HepG2 (cell line): ENCODE measurements at regions not wholly inside any gene's neighbourhood (a gene's known extent, or its start where the extent isn't known, plus 50 kb on each side); places are given as distances from the start of the nearest gene placed in this dataset.

Experiments used
- ATAC-seq: fragments of 200-7000 bp; cut with Tn5 transposase; 3 replicates; pipeline ENCODE4 v1.9.1; 2020; ENCODE audit warnings: mild to moderate bottlenecking, moderate library complexity
- BruUV-seq: library from RNA; stranded (reverse); fragments of 400-500 nt; replicated peaks from 2 replicates; lab custom pipeline; 2021; lab: Mats Ljungman, UMichigan
- CTCF ChIA-PET: fragments of 300-600 bp; formaldehyde crosslinking; extraction: SDS; loops from one replicate; lab custom pipeline; 2021; ENCODE audit warnings: low total read pairs, inconsistent platforms, low intra/inter-chr PET ratio; lab: Yijun Ruan, JAX
- POLR2A ChIA-PET: fragments of 350-600 bp; sonication (Branson Sonifier 250); formaldehyde crosslinking; loops from one replicate; lab custom pipeline; 2020; ENCODE audit warnings: antibody characterized with exemption, inconsistent platforms; lab: Yijun Ruan, JAX
- DNase-seq: peaks from one replicate; pipeline ENCODE4 v3.0.0-alpha.2; 2015; ENCODE audit warnings: low spot score
- FAIRE-seq: peaks from 3 replicates; lab custom pipeline; 2011; peaks lifted over from hg19 to GRCh38; lab: Jason Lieb, UNC
- H2AFZ ChIP-seq: one replicate; pipeline ENCODE4 v1.6.1; 2011; ENCODE audit warnings: low read length, inconsistent platforms
- H3K27ac ChIP-seq: fragments of 300-600 bp; 3 replicates; pipeline ENCODE4 v1.8.0; 2011; ENCODE audit warnings: mixed run types, mild to moderate bottlenecking, mixed read lengths, low read length, inconsistent platforms; ENCODE audit not compliant: insufficient read depth; ENCODE audit errors: extremely low read length
- H3K27me3 ChIP-seq, 2 experiments: fragments of 200-600 bp in 1 of 2; 2 replicates in 1 of 2; 3 replicates in 1 of 2; pipeline versions ENCODE4 v1.6.0 to v1.8.0; 2011; ENCODE audit warnings: low read length in 2 of 2, mild to moderate bottlenecking in 2 of 2, moderate library complexity in 2 of 2, inconsistent platforms in 1 of 2; ENCODE audit not compliant: insufficient read depth in 2 of 2, control insufficient read depth in 1 of 2
- H3K36me3 ChIP-seq, 2 experiments: fragments of 200-600 bp in 1 of 2; replicated peaks in 1 of 2; 2 replicates in 1 of 2; 3 replicates in 1 of 2; pipeline versions ENCODE4 v1.5.1 to v1.8.0; 2011; ENCODE audit warnings: low read length in 2 of 2, inconsistent platforms in 1 of 2; ENCODE audit not compliant: insufficient read depth in 2 of 2, control insufficient read depth in 1 of 2
- H3K4me1 ChIP-seq: 2 replicates; pipeline ENCODE4 v1.5.1; 2012; ENCODE audit warnings: low read length, inconsistent platforms; ENCODE audit not compliant: insufficient read depth
- H3K4me2 ChIP-seq: 2 replicates; pipeline ENCODE4 v1.6.0; 2011; ENCODE audit warnings: low read depth, low read length, inconsistent platforms
- H3K4me3 ChIP-seq, 3 experiments: fragments of 200-600 bp in 1 of 3; sonication (generic), shearing (Covaris generic) in 1 of 3; replicated peaks in 1 of 3; 2 replicates each; pipeline ENCODE4 v1.5.1; 2011 to 2016; ENCODE audit warnings: low read length in 3 of 3, inconsistent platforms in 2 of 3, low read depth in 2 of 3, mild to moderate bottlenecking in 2 of 3, control low read depth in 1 of 3, mixed read lengths in 1 of 3; ENCODE audit not compliant: insufficient read depth in 1 of 3
- H3K79me2 ChIP-seq: one replicate; pipeline ENCODE4 v1.6.1; 2011; ENCODE audit warnings: low read length, inconsistent platforms; ENCODE audit not compliant: insufficient read depth
- H3K9ac ChIP-seq: 2 replicates; pipeline ENCODE4 v1.6.0; 2011; ENCODE audit warnings: mild to moderate bottlenecking, low read depth, low read length, inconsistent platforms; ENCODE audit not compliant: insufficient read depth
- H3K9me3 ChIP-seq: 2 replicates; pipeline ENCODE4 v1.5.1; 2012; ENCODE audit warnings: mild to moderate bottlenecking, low read length
- H4K20me1 ChIP-seq: 2 replicates; pipeline ENCODE4 v1.6.0; 2011; ENCODE audit warnings: inconsistent platforms, mild to moderate bottlenecking, low read length, moderate library complexity; ENCODE audit not compliant: insufficient read depth
- FOXA3 ChIP-seq: IDR thresholded peaks from 2 replicates; pipeline ENCODE4 v1.6.1; 2016; ENCODE audit warnings: missing genetic modification reagents, missing compliant biosample characterization
- FOXK2 ChIP-seq: fragments of 450-650 bp; IDR thresholded peaks from 2 replicates; pipeline ENCODE4 v1.6.1; 2016
- GABPB1 ChIP-seq: IDR thresholded peaks from 2 replicates; pipeline ENCODE4 v1.6.1; 2016; ENCODE audit warnings: mild to moderate bottlenecking, missing genetic modification reagents, moderate library complexity, missing compliant biosample characterization
- HOXD1 ChIP-seq: sonication (generic); formaldehyde crosslinking; IDR thresholded peaks from 2 replicates; pipeline ENCODE4 v1.5.0; 2020; ENCODE audit warnings: missing genetic modification reagents
- KLF6 ChIP-seq: IDR thresholded peaks from 2 replicates; pipeline ENCODE4 v1.8.0; 2016; ENCODE audit warnings: missing biosample characterization, missing genetic modification reagents
- NR2F2 ChIP-seq: IDR thresholded peaks from 2 replicates; pipeline ENCODE4 v1.6.1; 2012; ENCODE audit warnings: low read depth, inconsistent platforms, borderline replicate concordance
- NR2F6 ChIP-seq, 2 experiments: IDR thresholded peaks; 2 replicates each; pipeline ENCODE4 v1.6.1; 2016; ENCODE audit warnings: antibody characterized with exemption in 1 of 2, mild to moderate bottlenecking in 1 of 2
- ZBTB1 ChIP-seq: sonication (generic); formaldehyde crosslinking; IDR thresholded peaks from 2 replicates; pipeline ENCODE4 v1.4.0; 2020; ENCODE audit warnings: missing genetic modification reagents, borderline replicate concordance
- ZNF441 ChIP-seq: sonication (generic); formaldehyde crosslinking; IDR thresholded peaks from 2 replicates; pipeline ENCODE4 v1.7.0; 2021; ENCODE audit warnings: missing genetic modification reagents, borderline replicate concordance
- ZNF788 ChIP-seq: sonication (generic); formaldehyde crosslinking; IDR thresholded peaks from 2 replicates; pipeline ENCODE4 v1.5.0; 2020; ENCODE audit warnings: mild to moderate bottlenecking, missing genetic modification reagents, borderline replicate concordance
- WGBS: methylation state at CpG from one replicate; pipeline ENCODE4 v1.1.6; 2017; ENCODE audit warnings: low lambda C conversion rate; 5-methylcytosine and 5-hydroxymethylcytosine counted together
- in situ Hi-C: cut with HindIII; loops from 2 replicates; pipeline ENCODE4 v1.10.0; 2017; ENCODE audit warnings: low pct_unique_long_range_greater_than_20kb; ENCODE audit not compliant: extremely low pct_ligation_motif_present
- intact Hi-C: fragments of 100-400 bp; cut with micrococcal nuclease; formaldehyde crosslinking; loops from one replicate; pipeline ENCODE4 v1.10.0; 2022; ENCODE audit not compliant: unreplicated experiment
- TF ChIP-seq, protein P1 (sequence below): sonication (generic); formaldehyde crosslinking; IDR thresholded peaks from 2 replicates; pipeline ENCODE4 v1.8.0; 2022; ENCODE audit warnings: missing genetic modification reagents, low read depth, mild to moderate bottlenecking, borderline replicate concordance
- TF ChIP-seq, protein P2 (sequence below): sonication (generic); formaldehyde crosslinking; IDR thresholded peaks from 2 replicates; pipeline ENCODE4 v1.5.1; 2020; ENCODE audit warnings: missing genetic modification reagents, mild to moderate bottlenecking, borderline replicate concordance
- TF ChIP-seq, protein P3 (sequence below): sonication (generic); formaldehyde crosslinking; IDR thresholded peaks from 2 replicates; pipeline ENCODE4 v1.5.1; 2020; ENCODE audit warnings: mild to moderate bottlenecking, moderate library complexity, missing genetic modification reagents
- TF ChIP-seq, protein P4 (sequence below): sonication (generic); formaldehyde crosslinking; IDR thresholded peaks from 2 replicates; pipeline ENCODE4 v1.9.0; 2021; ENCODE audit warnings: missing genetic modification reagents, mild to moderate bottlenecking, borderline replicate concordance

DNA sequence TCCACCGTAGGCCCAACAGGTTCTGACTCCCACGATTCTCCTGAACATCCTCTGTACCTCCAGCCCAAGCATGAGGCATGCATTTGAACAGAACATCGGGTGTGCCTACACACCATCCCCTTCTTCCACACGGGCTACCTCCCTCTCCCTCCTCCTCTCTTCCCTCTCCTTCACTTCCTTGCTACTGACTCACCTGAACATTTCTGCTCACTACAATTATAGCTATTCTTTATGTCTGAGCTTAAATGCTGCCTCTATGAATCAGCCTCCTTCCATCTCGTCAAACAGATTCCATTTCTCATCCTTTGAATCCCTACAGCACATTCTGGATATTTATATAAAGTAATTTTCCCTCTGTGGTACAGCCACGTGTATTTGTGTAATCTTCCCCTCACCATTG is 71.4 kb upstream of the MYLIP start:
- ChIA-PET POLR2A (no interaction called here), CTCF (no interaction called here)
- no TSS peak for BruUV-seq
- no peaks in the 10 kb centered on the region for H3K4me1 ChIP-seq
- no peak for FAIRE-seq
- peaks cover 3 to 16% of the 10 kb centered on the region in 2 experiments; a peak in 3 of 5 replicates for H3K27me3 ChIP-seq
- no peak for DNase-seq
- H3K27ac ChIP-seq, result no peak overlapping the region
- 2% methylated on average over 6 of the region's 6 CpGs for WGBS
- intact Hi-C loops (no loop called here), in situ Hi-C loops (no loop called here)
- H3K9ac ChIP-seq, result no peak overlapping the region
- no peaks in the 10 kb centered on the region for H3K79me2 ChIP-seq
- no peak for ATAC-seq
- H3K9me3 ChIP-seq, result no peaks in the 10 kb centered on the region
- H4K20me1 ChIP-seq, result no peaks in the 10 kb centered on the region
- no peaks in the 10 kb centered on the region for H3K36me3 ChIP-seq
- H3K4me2 ChIP-seq, result no peak overlapping the region
- H3K4me3 ChIP-seq, result no peak overlapping the region
- no peak overlapping the region for H2AFZ ChIP-seq
- TF ChIP-seq FOXA3 (no peak), HOXD1 (CRISPR knock-in tag) (no peak), GABPB1 (CRISPR knock-in tag) (no peak), FOXK2 (no peak), ZBTB1 (no peak), KLF6 (no peak), NR2F6 (IDR thresholded peaks at IDR 0.05) (no peak), NR2F6 (CRISPR knock-in tag; IDR thresholded peaks at IDR 0.05) (no peak), NR2F2 (no peak), ZNF441 (CRISPR knock-in tag) (no peak), ZNF788 (CRISPR knock-in tag) (no peak)
- TF ChIP-seq, protein P1, sequence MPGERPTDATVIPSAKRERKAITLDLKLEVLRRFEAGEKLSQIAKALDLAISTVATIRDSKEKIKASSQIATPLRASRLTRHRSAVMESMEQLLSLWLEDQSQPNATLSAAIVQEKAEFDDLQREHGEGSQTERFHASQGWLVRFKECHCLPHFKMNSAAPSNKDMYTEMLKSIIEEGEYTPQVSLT (CRISPR knock-in tag), result no peak
- TF ChIP-seq, protein P2, sequence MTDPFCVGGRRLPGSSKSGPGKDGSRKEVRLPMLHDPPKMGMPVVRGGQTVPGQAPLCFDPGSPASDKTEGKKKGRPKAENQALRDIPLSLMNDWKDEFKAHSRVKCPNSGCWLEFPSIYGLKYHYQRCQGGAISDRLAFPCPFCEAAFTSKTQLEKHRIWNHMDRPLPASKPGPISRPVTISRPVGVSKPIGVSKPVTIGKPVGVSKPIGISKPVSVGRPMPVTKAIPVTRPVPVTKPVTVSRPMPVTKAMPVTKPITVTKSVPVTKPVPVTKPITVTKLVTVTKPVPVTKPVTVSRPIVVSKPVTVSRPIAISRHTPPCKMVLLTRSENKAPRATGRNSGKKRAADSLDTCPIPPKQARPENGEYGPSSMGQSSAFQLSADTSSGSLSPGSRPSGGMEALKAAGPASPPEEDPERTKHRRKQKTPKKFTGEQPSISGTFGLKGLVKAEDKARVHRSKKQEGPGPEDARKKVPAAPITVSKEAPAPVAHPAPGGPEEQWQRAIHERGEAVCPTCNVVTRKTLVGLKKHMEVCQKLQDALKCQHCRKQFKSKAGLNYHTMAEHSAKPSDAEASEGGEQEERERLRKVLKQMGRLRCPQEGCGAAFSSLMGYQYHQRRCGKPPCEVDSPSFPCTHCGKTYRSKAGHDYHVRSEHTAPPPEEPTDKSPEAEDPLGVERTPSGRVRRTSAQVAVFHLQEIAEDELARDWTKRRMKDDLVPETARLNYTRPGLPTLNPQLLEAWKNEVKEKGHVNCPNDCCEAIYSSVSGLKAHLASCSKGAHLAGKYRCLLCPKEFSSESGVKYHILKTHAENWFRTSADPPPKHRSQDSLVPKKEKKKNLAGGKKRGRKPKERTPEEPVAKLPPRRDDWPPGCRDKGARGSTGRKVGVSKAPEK (CRISPR knock-in tag), result no peak
- TF ChIP-seq, protein P3, sequence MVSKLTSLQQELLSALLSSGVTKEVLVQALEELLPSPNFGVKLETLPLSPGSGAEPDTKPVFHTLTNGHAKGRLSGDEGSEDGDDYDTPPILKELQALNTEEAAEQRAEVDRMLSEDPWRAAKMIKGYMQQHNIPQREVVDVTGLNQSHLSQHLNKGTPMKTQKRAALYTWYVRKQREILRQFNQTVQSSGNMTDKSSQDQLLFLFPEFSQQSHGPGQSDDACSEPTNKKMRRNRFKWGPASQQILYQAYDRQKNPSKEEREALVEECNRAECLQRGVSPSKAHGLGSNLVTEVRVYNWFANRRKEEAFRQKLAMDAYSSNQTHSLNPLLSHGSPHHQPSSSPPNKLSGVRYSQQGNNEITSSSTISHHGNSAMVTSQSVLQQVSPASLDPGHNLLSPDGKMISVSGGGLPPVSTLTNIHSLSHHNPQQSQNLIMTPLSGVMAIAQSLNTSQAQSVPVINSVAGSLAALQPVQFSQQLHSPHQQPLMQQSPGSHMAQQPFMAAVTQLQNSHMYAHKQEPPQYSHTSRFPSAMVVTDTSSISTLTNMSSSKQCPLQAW, result no peak
- TF ChIP-seq, protein P4, sequence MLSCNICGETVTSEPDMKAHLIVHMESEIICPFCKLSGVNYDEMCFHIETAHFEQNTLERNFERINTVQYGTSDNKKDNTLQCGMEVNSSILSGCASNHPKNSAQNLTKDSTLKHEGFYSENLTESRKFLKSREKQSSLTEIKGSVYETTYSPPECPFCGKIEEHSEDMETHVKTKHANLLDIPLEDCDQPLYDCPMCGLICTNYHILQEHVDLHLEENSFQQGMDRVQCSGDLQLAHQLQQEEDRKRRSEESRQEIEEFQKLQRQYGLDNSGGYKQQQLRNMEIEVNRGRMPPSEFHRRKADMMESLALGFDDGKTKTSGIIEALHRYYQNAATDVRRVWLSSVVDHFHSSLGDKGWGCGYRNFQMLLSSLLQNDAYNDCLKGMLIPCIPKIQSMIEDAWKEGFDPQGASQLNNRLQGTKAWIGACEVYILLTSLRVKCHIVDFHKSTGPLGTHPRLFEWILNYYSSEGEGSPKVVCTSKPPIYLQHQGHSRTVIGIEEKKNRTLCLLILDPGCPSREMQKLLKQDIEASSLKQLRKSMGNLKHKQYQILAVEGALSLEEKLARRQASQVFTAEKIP, result no peak
